SH-SY5Y (cell line): ENCODE measurements at regions not wholly inside any gene's neighbourhood (a gene's known extent, or its start where the extent isn't known, plus 50 kb on each side); places are given as distances from the start of the nearest gene placed in this dataset.

ENCODE experiments used
- GATA2 ChIP-seq: IDR thresholded peaks from 2 replicates; pipeline ENCODE4 v1.6.1; 2011; ENCODE audit warnings: mild to moderate bottlenecking, low read depth, low read length
- GATA3 ChIP-seq: IDR thresholded peaks from 2 replicates; pipeline ENCODE4 v1.6.1; 2011; ENCODE audit warnings: low read depth, mild to moderate bottlenecking, low read length, moderate library complexity

DNA sequence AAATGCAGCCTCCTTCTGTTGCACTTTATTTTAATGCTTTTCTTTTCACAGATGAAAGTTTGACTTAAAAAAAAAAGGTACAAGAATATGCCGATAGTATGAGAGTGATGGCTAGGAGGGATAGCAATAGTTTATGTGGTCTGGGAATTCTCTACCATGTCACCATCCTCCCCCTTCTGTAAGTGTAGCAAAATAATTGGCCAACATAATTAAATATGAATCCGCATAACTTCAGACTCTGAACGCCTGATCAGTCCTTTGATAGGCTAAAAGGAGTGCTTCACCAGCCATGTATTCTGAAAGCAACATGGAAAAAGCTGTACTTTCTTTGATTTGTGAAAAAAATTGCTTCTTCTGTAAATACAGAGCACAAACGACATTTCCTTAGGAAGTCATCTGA is 95.7 kb upstream of the TTC29 start:
- TF ChIP-seq GATA2 (peak; percentile 48; the same call in 1 of the 2 replicates), GATA3 (peak; percentile 23; the same call in 1 of the 2 replicates)
